Esophagus squamous epithelium (tissue), 5 donors: ENCODE measurements at regions not wholly inside any gene's neighbourhood (a gene's known extent, or its start where the extent isn't known, plus 50 kb on each side); places are given as distances from the start of the nearest gene placed in this dataset.

Experiments used
- DNase-seq: peaks from one replicate; lab custom pipeline; 2025; lab: John Stamatoyannopoulos, UW
- H3K27ac ChIP-seq, 4 donors: fragments of 200-600 bp; sonication (generic); one replicate each; pipeline ENCODE4 v1.5.1; 2016 to 2019; ENCODE audit warnings: mild to moderate bottlenecking in 1 of 4
- H3K27me3 ChIP-seq, 4 donors: fragments of 200-600 bp; sonication (generic); 1 replicate in 3 of 4; 2 replicates in 1 of 4; pipeline versions ENCODE4 v1.5.1 to v1.6.0; 2017 to 2021; ENCODE audit warnings: antibody characterized with exemption in 1 of 4
- H3K36me3 ChIP-seq, 3 donors: fragments of 200-600 bp; sonication (generic); one replicate each; pipeline ENCODE4 v1.5.1; 2016 to 2019
- H3K4me1 ChIP-seq, 3 donors: fragments of 200-600 bp; sonication (generic); one replicate each; pipeline ENCODE4 v1.5.1; 2017 to 2019
- H3K4me3 ChIP-seq, 4 donors: fragments of 200-600 bp; sonication (generic); 1 replicate in 3 of 4; 2 replicates in 1 of 4; pipeline ENCODE4 v1.5.1; 2016 to 2019; ENCODE audit warnings: mild to moderate bottlenecking in 2 of 4, moderate library complexity in 1 of 4
- H3K9me3 ChIP-seq, 3 donors: fragments of 200-600 bp; sonication (generic); one replicate each; pipeline ENCODE4 v1.5.1; 2016 to 2019
- CTCF ChIP-seq, 6 experiments: fragments of 450-650 bp in 4 of 6; fragments of 200-600 bp in 2 of 6; sonication (generic) in 2 of 6; IDR thresholded peaks; one replicate each; pipeline ENCODE4 v1.5.1; 2016 to 2019; ENCODE audit warnings: antibody characterized with exemption in 6 of 6, mild to moderate bottlenecking in 4 of 6, moderate library complexity in 4 of 6
- POLR2A ChIP-seq, 4 donors: fragments of 450-650 bp; IDR thresholded peaks; one replicate each; pipeline ENCODE4 v1.6.1; 2017; ENCODE audit warnings: antibody characterized with exemption in 4 of 4, mild to moderate bottlenecking in 4 of 4, moderate library complexity in 3 of 4
- WGBS, 2 donors: methylation state at CpG; one replicate each; pipeline ENCODE4 v1.1.5; 2018; 5-methylcytosine and 5-hydroxymethylcytosine counted together
- intact Hi-C: fragments of 100-400 bp; cut with DNase I; formaldehyde crosslinking; loops from one replicate; pipeline ENCODE4 v1.15.0; 2022
- donor health status: DM: yes; HTN: yes; CAD: no.

GRCh38 chr12:74286254-74286653 lies 251.4 kb upstream of the ATXN7L3B start:
- H3K27me3 ChIP-seq: no peaks in the 10 kb centered on the region
- TF ChIP-seq POLR2A (IDR thresholded peaks at IDR 0.05) (no peak), CTCF (IDR thresholded peaks at IDR 0.05) (no peak)
- no peak overlapping the region for H3K4me3 ChIP-seq
- WGBS, 2 donors: 33 to 50% methylated on average over 1 of the region's 1 CpG
- no peak for DNase-seq
- H3K27ac ChIP-seq: no peak overlapping the region
- intact Hi-C loops: no loop called here
- no peaks in the 10 kb centered on the region for H3K4me1 ChIP-seq
- no peaks in the 10 kb centered on the region for H3K36me3 ChIP-seq
- H3K9me3 ChIP-seq: no peaks in the 10 kb centered on the region

- no peaks in the 10 kb centered on the region for H3K9me3 ChIP-seq
- no peak for DNase-seq
- TF ChIP-seq POLR2A (IDR thresholded peaks at IDR 0.05) (no peak), CTCF (IDR thresholded peaks at IDR 0.05) (no peak)
Measured at GRCh38 chr12:74292351-74293194, 245.1 kb upstream of the ATXN7L3B start.

GRCh38 chr12:74293689-74294131 lies 243.9 kb upstream of the ATXN7L3B start:
- Histone ChIP-seq H3K4me3 (no peak overlapping the region), H3K27ac (no peak overlapping the region), H3K9me3 (no peaks in the 10 kb centered on the region), H3K4me1 (no peaks in the 10 kb centered on the region), H3K36me3 (no peaks in the 10 kb centered on the region), H3K27me3 (no peaks in the 10 kb centered on the region)
- WGBS, 2 donors: 84 to 89% methylated on average over 14 of the region's 15 CpGs
- intact Hi-C loops: no loop called here
- DNase-seq: no peak
- no peak for TF ChIP-seq POLR2A (IDR thresholded peaks at IDR 0.05)

More at GRCh38 chr12:74292351-74293194, 245.1 kb upstream of the ATXN7L3B start:
- Histone ChIP-seq H3K27ac (no peak overlapping the region), H3K27me3 (no peaks in the 10 kb centered on the region), H3K4me3 (no peak overlapping the region), H3K4me1 (no peaks in the 10 kb centered on the region), H3K36me3 (no peaks in the 10 kb centered on the region)
- intact Hi-C loops: no loop called here
- 74 to 90% methylated on average over 11 to 13 of the region's 30 CpGs for WGBS, 2 donors

- no peaks in the 10 kb centered on the region for H3K4me1 ChIP-seq
- H3K4me3 ChIP-seq: no peak overlapping the region
- H3K9me3 ChIP-seq: no peaks in the 10 kb centered on the region
- no peaks in the 10 kb centered on the region for H3K36me3 ChIP-seq
- no peak for DNase-seq
- intact Hi-C loops: no loop called here
- no peaks in the 10 kb centered on the region for H3K27me3 ChIP-seq
- WGBS, 2 donors: 13 to 25% methylated on average over 2 of the region's 2 CpGs
- no peak overlapping the region for H3K27ac ChIP-seq
- peak in 1 of 6 experiments; percentile 32 for TF ChIP-seq CTCF (IDR thresholded peaks at IDR 0.05)
- no peak for TF ChIP-seq POLR2A (IDR thresholded peaks at IDR 0.05)
Measured at GRCh38 chr12:74317078-74317601, 220.5 kb upstream of the ATXN7L3B start.

GRCh38 chr12:74317741-74318140 lies 219.9 kb upstream of the ATXN7L3B start:
- H3K36me3 ChIP-seq: no peaks in the 10 kb centered on the region
- 28 to 49% methylated on average over 1 of the region's 1 CpG for WGBS, 2 donors
- H3K4me1 ChIP-seq: no peaks in the 10 kb centered on the region
- no peak overlapping the region for H3K4me3 ChIP-seq
- H3K27me3 ChIP-seq: no peaks in the 10 kb centered on the region
- no peak for DNase-seq
- no peak overlapping the region for H3K27ac ChIP-seq
- TF ChIP-seq POLR2A (IDR thresholded peaks at IDR 0.05): no peak
- no peaks in the 10 kb centered on the region for H3K9me3 ChIP-seq
- intact Hi-C loops: no loop called here

GRCh38 chr12:74319886-74320285 lies 217.7 kb upstream of the ATXN7L3B start:
- Histone ChIP-seq H3K27ac (no peak overlapping the region), H3K36me3 (no peaks in the 10 kb centered on the region), H3K4me3 (no peak overlapping the region), H3K4me1 (no peaks in the 10 kb centered on the region), H3K27me3 (no peaks in the 10 kb centered on the region), H3K9me3 (no peaks in the 10 kb centered on the region)
- no peak for DNase-seq
- intact Hi-C loops: no loop called here
- TF ChIP-seq CTCF (IDR thresholded peaks at IDR 0.05): no peak
- no peak for TF ChIP-seq POLR2A (IDR thresholded peaks at IDR 0.05)
- WGBS, 2 donors: 68 to 72% methylated on average over 5 of the region's 5 CpGs
